Anterior cingulate cortex (tissue), 58 donors: ENCODE measurements at regions not wholly inside any gene's neighbourhood (a gene's known extent, or its start where the extent isn't known, plus 50 kb on each side); places are given as distances from the start of the nearest gene placed in this dataset.

Experiments
- DNase-seq, 58 donors: peaks; one replicate each; lab custom pipeline; 2025; lab: John Stamatoyannopoulos, UW

- no peak for DNase-seq
Observed at GRCh38 chr2:2715036-2715818, 384.2 kb upstream of the MYT1L start.

GRCh38 chr2:2714408-2714807 is 383.3 kb upstream of the MYT1L start:
- DNase-seq = no peak

- DNase-seq = no peak
Observed at GRCh38 chr2:2709431-2709770, 378.3 kb upstream of the MYT1L start.

- DNase-seq = no peak
Observed at GRCh38 chr2:2708575-2709430, 377.7 kb upstream of the MYT1L start.

- DNase-seq = peak in 31 of 58 donors; percentile 7 to 66 (median 25)
Observed at GRCh38 chr2:2707206-2707991, 376.3 kb upstream of the MYT1L start.

- no peak for DNase-seq
Observed at GRCh38 chr2:2706306-2706705, 375.2 kb upstream of the MYT1L start.

GRCh38 chr2:2705871-2706270 is 374.8 kb upstream of the MYT1L start:
- no peak for DNase-seq

GRCh38 chr2:2704428-2705090 is 373.5 kb upstream of the MYT1L start:
- no peak for DNase-seq

- no peak for DNase-seq
Observed at GRCh38 chr2:2703762-2704427, 372.8 kb upstream of the MYT1L start.

- DNase-seq = no peak
Observed at GRCh38 chr2:2703172-2703571, 372.1 kb upstream of the MYT1L start.

GRCh38 chr2:2702385-2702784 is 371.3 kb upstream of the MYT1L start:
- no peak for DNase-seq

- no peak for DNase-seq
Observed at GRCh38 chr2:2701813-2702212, 370.7 kb upstream of the MYT1L start.

GRCh38 chr2:2701176-2701781 is 370.2 kb upstream of the MYT1L start:
- no peak for DNase-seq

GRCh38 chr2:2699121-2699505 is 368.0 kb upstream of the MYT1L start:
- no peak for DNase-seq

GRCh38 chr2:2698182-2699120 is 367.4 kb upstream of the MYT1L start:
- DNase-seq = peak in 1 of 58 donors; percentile 5

- no peak for DNase-seq
Observed at GRCh38 chr2:2696733-2697455, 365.8 kb upstream of the MYT1L start.

- peak in 3 of 58 donors; percentile 25 to 47 (median 31) for DNase-seq
Observed at GRCh38 chr2:2696325-2696724, 365.2 kb upstream of the MYT1L start.

- DNase-seq = no peak
Observed at GRCh38 chr2:2694746-2695145, 363.7 kb upstream of the MYT1L start.
